SU-DHL-6 (cell line): ENCODE measurements at regions not wholly inside any gene's neighbourhood (a gene's known extent, or its start where the extent isn't known, plus 50 kb on each side); places are given as distances from the start of the nearest gene placed in this dataset.

Experiments used
- H2AFZ ChIP-seq: fragments of 200-600 bp; sonication (generic); 2 replicates; pipeline ENCODE4 v1.6.1; 2014; ENCODE audit warnings: low read depth, mild to moderate bottlenecking, moderate library complexity, mixed read lengths, antibody characterized with exemption, low read length; ENCODE audit not compliant: severe bottlenecking
- H3F3A ChIP-seq: fragments of 200-600 bp; shearing (Covaris generic); 2 replicates; pipeline ENCODE4 v1.6.0; 2016; ENCODE audit warnings: antibody characterized with exemption, mild to moderate bottlenecking; ENCODE audit not compliant: insufficient read depth
- H3K27ac ChIP-seq: fragments of 200-600 bp; sonication (generic); 2 replicates; pipeline ENCODE4 v1.5.1; 2016; ENCODE audit warnings: low read depth, mild to moderate bottlenecking, low read length, moderate library complexity, mixed read lengths
- H3K27me3 ChIP-seq: fragments of 200-600 bp; sonication (generic), shearing (Covaris generic); 2 replicates; pipeline ENCODE4 v1.6.0; 2014; ENCODE audit warnings: mild to moderate bottlenecking, low read length
- H3K36me3 ChIP-seq: fragments of 200-600 bp; sonication (generic); 2 replicates; pipeline ENCODE4 v1.6.1; 2014; ENCODE audit warnings: mild to moderate bottlenecking, low read length, mixed read lengths
- H3K4me2 ChIP-seq: fragments of 300-600, 200-600 bp; shearing (Covaris generic), sonication (generic); 2 replicates; pipeline ENCODE4 v1.6.0; 2014; ENCODE audit warnings: low read length, low read depth, mild to moderate bottlenecking; ENCODE audit not compliant: poor library complexity, severe bottlenecking
- H3K4me3 ChIP-seq: fragments of 200-600 bp; sonication (generic); 2 replicates; pipeline ENCODE4 v1.5.1; 2014; ENCODE audit warnings: antibody characterized with exemption, low read length, mild to moderate bottlenecking, mixed read lengths; ENCODE audit not compliant: insufficient read depth, poor library complexity, severe bottlenecking
- H3K79me2 ChIP-seq: fragments of 200-600 bp; sonication (generic); 2 replicates; pipeline ENCODE4 v1.6.1; 2014; ENCODE audit warnings: mild to moderate bottlenecking, low read length, moderate library complexity; ENCODE audit not compliant: insufficient read depth
- H3K9ac ChIP-seq: fragments of 200-600 bp; sonication (generic); 2 replicates; pipeline ENCODE4 v1.7.0; 2014; ENCODE audit warnings: mild to moderate bottlenecking, low read length
- H3K9me2 ChIP-seq: fragments of 200-600 bp; sonication (generic); replicated peaks from 2 replicates; pipeline ENCODE4 v1.6.1; 2014; ENCODE audit warnings: low read length; ENCODE audit not compliant: insufficient read depth
- H3K9me3 ChIP-seq: fragments of 200-600 bp; sonication (generic); 2 replicates; pipeline ENCODE4 v1.6.1; 2014; ENCODE audit warnings: low read length, mixed read lengths; ENCODE audit not compliant: insufficient read depth
- H4K20me1 ChIP-seq: fragments of 200-600 bp; sonication (generic); 2 replicates; pipeline ENCODE4 v1.6.1; 2014; ENCODE audit warnings: low read depth, mild to moderate bottlenecking, antibody characterized with exemption, low read length, moderate library complexity, mixed read lengths
- EZH2phosphoT487 ChIP-seq: fragments of 200-600 bp; sonication (generic), shearing (Covaris generic); conservative IDR thresholded peaks from 2 replicates; pipeline ENCODE4 v1.6.1; 2018; ENCODE audit warnings: mild to moderate bottlenecking, antibody characterized with exemption, low read length, moderate library complexity, mixed read lengths
- TF ChIP-seq, protein P1 (sequence below): fragments of 200-600 bp; sonication (generic); IDR thresholded peaks from one replicate; pipeline ENCODE4 v1.5.1; 2017; ENCODE audit warnings: antibody characterized with exemption, mild to moderate bottlenecking, low read length, moderate library complexity; ENCODE audit not compliant: insufficient read depth, poor library complexity, severe bottlenecking

DNA sequence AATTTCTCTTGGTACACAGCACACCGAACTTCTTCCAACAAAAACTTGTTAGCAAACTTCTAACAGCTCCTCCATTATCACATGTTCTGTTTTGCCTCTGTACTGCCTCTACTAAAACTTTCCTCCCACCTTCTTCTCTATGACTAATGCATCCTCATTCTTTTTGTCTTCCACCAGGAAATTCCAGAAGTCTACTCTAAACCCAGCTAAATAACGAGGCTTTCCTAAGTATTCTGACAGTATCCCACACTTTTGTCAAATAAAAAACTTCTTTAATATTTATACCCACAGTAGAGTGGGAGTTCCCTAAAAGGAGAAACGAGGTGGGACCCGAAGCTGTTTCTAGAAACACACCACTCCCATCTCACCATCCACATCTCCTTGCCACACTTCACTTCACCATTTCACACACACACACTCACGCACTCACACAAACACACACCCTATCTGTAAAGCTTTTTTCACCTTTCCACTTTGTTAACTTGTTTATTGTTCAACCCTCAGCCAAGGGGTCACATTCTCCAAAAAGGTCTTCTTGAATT, 280.3 kb downstream of the ARAP2 start:
- Histone ChIP-seq H3K4me2 (no peak overlapping the region), H3K27ac (no peak overlapping the region), H3K79me2 (no peaks in the 10 kb centered on the region), H3K27me3 (no peaks in the 10 kb centered on the region), H3K4me3 (no peak overlapping the region), H2AFZ (peak overlapping the region; percentile 64), H3F3A (no peaks in the 10 kb centered on the region), H3K9ac (no peak overlapping the region), H3K9me3 (no peaks in the 10 kb centered on the region), H4K20me1 (no peaks in the 10 kb centered on the region), H3K36me3 (no peaks in the 10 kb centered on the region), H3K9me2 (no peaks in the 10 kb centered on the region)
- TF ChIP-seq EZH2phosphoT487, result no peak
- TF ChIP-seq, protein P1, sequence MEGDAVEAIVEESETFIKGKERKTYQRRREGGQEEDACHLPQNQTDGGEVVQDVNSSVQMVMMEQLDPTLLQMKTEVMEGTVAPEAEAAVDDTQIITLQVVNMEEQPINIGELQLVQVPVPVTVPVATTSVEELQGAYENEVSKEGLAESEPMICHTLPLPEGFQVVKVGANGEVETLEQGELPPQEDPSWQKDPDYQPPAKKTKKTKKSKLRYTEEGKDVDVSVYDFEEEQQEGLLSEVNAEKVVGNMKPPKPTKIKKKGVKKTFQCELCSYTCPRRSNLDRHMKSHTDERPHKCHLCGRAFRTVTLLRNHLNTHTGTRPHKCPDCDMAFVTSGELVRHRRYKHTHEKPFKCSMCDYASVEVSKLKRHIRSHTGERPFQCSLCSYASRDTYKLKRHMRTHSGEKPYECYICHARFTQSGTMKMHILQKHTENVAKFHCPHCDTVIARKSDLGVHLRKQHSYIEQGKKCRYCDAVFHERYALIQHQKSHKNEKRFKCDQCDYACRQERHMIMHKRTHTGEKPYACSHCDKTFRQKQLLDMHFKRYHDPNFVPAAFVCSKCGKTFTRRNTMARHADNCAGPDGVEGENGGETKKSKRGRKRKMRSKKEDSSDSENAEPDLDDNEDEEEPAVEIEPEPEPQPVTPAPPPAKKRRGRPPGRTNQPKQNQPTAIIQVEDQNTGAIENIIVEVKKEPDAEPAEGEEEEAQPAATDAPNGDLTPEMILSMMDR, result no peak

DNA sequence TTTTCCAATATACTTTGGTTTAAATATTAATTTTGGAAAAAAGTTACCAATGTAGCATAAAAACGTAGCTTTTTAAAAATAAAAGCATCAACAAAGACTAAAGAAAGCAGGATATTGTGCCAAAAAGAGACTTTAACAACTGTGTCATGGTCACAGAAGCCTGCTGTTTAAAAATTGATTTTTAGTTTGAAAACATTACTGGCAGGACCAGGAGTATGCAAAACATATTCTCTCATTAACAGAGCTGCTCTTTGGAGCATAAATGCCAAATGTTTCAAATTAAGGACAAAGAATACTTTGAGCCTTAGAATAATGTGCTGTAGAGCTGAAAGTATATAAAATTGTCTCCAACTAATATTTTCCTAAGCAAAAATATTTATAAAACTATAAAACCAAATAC, 279.0 kb downstream of the ARAP2 start:
- Histone ChIP-seq H3K36me3 (no peaks in the 10 kb centered on the region), H3K9me3 (no peaks in the 10 kb centered on the region), H2AFZ (no peak overlapping the region), H3K4me3 (no peak overlapping the region), H3K9ac (no peak overlapping the region), H3K9me2 (no peaks in the 10 kb centered on the region), H3K4me2 (no peak overlapping the region), H4K20me1 (no peaks in the 10 kb centered on the region), H3K79me2 (no peaks in the 10 kb centered on the region), H3K27ac (no peak overlapping the region), H3K27me3 (no peaks in the 10 kb centered on the region), H3F3A (no peaks in the 10 kb centered on the region)
- TF ChIP-seq, protein P1, result no peak
- no peak for TF ChIP-seq EZH2phosphoT487

DNA sequence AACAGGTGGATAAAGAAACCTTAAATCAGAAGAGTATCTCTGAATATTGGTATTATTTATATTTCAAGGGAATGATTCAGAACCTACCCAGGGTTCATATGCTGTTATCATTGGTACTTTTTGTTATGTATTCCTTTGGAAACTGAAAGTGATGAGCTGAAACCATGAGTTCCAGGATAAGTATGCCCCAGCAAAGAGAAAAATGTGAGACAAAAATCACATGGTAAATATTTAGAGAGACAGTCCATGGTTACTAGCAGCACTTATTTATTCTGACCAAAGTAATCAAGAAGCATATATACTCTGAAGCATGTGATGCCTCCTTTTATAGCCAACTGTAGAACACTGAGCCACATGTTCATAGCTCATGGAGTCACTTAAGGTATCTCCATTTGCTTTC, 277.7 kb downstream of the ARAP2 start:
- TF ChIP-seq EZH2phosphoT487, result no peak
- TF ChIP-seq, protein P1, result no peak
- Histone ChIP-seq H3F3A (no peaks in the 10 kb centered on the region), H3K79me2 (no peaks in the 10 kb centered on the region), H3K27ac (no peak overlapping the region), H3K27me3 (no peaks in the 10 kb centered on the region), H3K4me2 (no peak overlapping the region), H3K9me2 (no peaks in the 10 kb centered on the region), H3K9me3 (no peaks in the 10 kb centered on the region), H3K36me3 (no peaks in the 10 kb centered on the region), H3K9ac (no peak overlapping the region), H2AFZ (no peak overlapping the region), H3K4me3 (no peak overlapping the region), H4K20me1 (no peaks in the 10 kb centered on the region)
